ENCODE measurements at regions not wholly inside any gene's neighbourhood (a gene's known extent, or its start where the extent isn't known, plus 50 kb on each side); places are given as distances from the start of the nearest gene placed in this dataset.

- FAIRE-seq (no peak), DNase-seq (ENCODE audit: low read depth, low spot score) (no peak)
- dilution Hi-C loops (cut with MboI; ENCODE audit: extremely low pct_ligation_motif_present, low sequenced_read_pairs) = no loop called here
- H3K9me3 ChIP-seq (ENCODE audit: control insufficient read depth, low read depth, low read length) = peaks cover 2% of the 10 kb centered on the region
- H3K4me3 ChIP-seq (ENCODE audit: control insufficient read depth in 2 of 3, extremely low read depth in 1 of 3, insufficient read depth in 2 of 3, low read depth in 1 of 3, low read length in 3 of 3) = no peak overlapping the region
- H3K4me2 ChIP-seq (ENCODE audit: control insufficient read depth, extremely low read depth, insufficient read depth, low read depth, low read length) = no peak overlapping the region
- H4K20me1 ChIP-seq (ENCODE audit: control insufficient read depth, extremely low read depth, insufficient read depth, low read length) = no peaks in the 10 kb centered on the region
- TF ChIP-seq EZH2 (IDR thresholded peaks at IDR 0.05; ENCODE audit: low read length) = no peak
- TF ChIP-seq, protein P1, sequence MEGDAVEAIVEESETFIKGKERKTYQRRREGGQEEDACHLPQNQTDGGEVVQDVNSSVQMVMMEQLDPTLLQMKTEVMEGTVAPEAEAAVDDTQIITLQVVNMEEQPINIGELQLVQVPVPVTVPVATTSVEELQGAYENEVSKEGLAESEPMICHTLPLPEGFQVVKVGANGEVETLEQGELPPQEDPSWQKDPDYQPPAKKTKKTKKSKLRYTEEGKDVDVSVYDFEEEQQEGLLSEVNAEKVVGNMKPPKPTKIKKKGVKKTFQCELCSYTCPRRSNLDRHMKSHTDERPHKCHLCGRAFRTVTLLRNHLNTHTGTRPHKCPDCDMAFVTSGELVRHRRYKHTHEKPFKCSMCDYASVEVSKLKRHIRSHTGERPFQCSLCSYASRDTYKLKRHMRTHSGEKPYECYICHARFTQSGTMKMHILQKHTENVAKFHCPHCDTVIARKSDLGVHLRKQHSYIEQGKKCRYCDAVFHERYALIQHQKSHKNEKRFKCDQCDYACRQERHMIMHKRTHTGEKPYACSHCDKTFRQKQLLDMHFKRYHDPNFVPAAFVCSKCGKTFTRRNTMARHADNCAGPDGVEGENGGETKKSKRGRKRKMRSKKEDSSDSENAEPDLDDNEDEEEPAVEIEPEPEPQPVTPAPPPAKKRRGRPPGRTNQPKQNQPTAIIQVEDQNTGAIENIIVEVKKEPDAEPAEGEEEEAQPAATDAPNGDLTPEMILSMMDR (optimal IDR thresholded peaks at IDR 0.05 in 1 of 3, IDR thresholded peaks at IDR 0.05 in 1 of 3, conservative IDR thresholded peaks at IDR 0.05 in 1 of 3; ENCODE audit: extremely low read depth in 1 of 3, insufficient read depth in 2 of 3, low read length in 3 of 3) = no peak
- no peaks in the 10 kb centered on the region for H3K79me2 ChIP-seq (ENCODE audit: control insufficient read depth, insufficient read depth, low read length)
- no peaks in the 10 kb centered on the region for H3K9me1 ChIP-seq (ENCODE audit: control insufficient read depth, extremely low read depth, insufficient read depth, low read length)
- no peaks in the 10 kb centered on the region for H3K36me3 ChIP-seq (ENCODE audit: control insufficient read depth in 2 of 2, extremely low read depth in 1 of 2, insufficient read depth in 2 of 2, low read length in 2 of 2)
- H3K27me3 ChIP-seq (ENCODE audit: control insufficient read depth, extremely low read depth, insufficient read depth, low read length) = no peaks in the 10 kb centered on the region
- no peak overlapping the region for H2AFZ ChIP-seq (ENCODE audit: control insufficient read depth, low read length)
- H3K9ac ChIP-seq (ENCODE audit: control insufficient read depth, extremely low read depth, insufficient read depth, low read length) = no peak overlapping the region
- H3K4me1 ChIP-seq (ENCODE audit: control insufficient read depth, extremely low read depth, insufficient read depth, low read length) = no peaks in the 10 kb centered on the region
- no peak overlapping the region for H3K27ac ChIP-seq (ENCODE audit: control insufficient read depth, insufficient read depth, low read length)
Observed at GRCh38 chr14:27642251-27642866, 1044.5 kb upstream of the NOVA1 start.

- DNase-seq (ENCODE audit: low read depth, low spot score) = no peak
- no peaks in the 10 kb centered on the region for H3K9me3 ChIP-seq (ENCODE audit: control insufficient read depth, low read depth, low read length)
- dilution Hi-C loops (cut with MboI; ENCODE audit: extremely low pct_ligation_motif_present, low sequenced_read_pairs) = no loop called here
Observed at GRCh38 chr14:27660683-27661082, 1062.8 kb upstream of the NOVA1 start.

More at GRCh38 chr14:27660683-27661082, 1062.8 kb upstream of the NOVA1 start:
- H3K4me2 ChIP-seq (ENCODE audit: control insufficient read depth, extremely low read depth, insufficient read depth, low read depth, low read length) = no peak overlapping the region
- no peak for TF ChIP-seq EZH2 (IDR thresholded peaks at IDR 0.05; ENCODE audit: low read length)
- TF ChIP-seq, protein P1 (optimal IDR thresholded peaks at IDR 0.05 in 1 of 3, IDR thresholded peaks at IDR 0.05 in 1 of 3, conservative IDR thresholded peaks at IDR 0.05 in 1 of 3; ENCODE audit: extremely low read depth in 1 of 3, insufficient read depth in 2 of 3, low read length in 3 of 3) = no peak
- no peak for FAIRE-seq
- no peaks in the 10 kb centered on the region for H3K4me1 ChIP-seq (ENCODE audit: control insufficient read depth, extremely low read depth, insufficient read depth, low read length)
- H3K36me3 ChIP-seq (ENCODE audit: control insufficient read depth in 2 of 2, extremely low read depth in 1 of 2, insufficient read depth in 2 of 2, low read length in 2 of 2) = no peaks in the 10 kb centered on the region
- H3K9me1 ChIP-seq (ENCODE audit: control insufficient read depth, extremely low read depth, insufficient read depth, low read length) = no peaks in the 10 kb centered on the region
- no peak overlapping the region for H3K27ac ChIP-seq (ENCODE audit: control insufficient read depth, insufficient read depth, low read length)
- no peaks in the 10 kb centered on the region for H3K27me3 ChIP-seq (ENCODE audit: control insufficient read depth, extremely low read depth, insufficient read depth, low read length)
- no peaks in the 10 kb centered on the region for H3K79me2 ChIP-seq (ENCODE audit: control insufficient read depth, insufficient read depth, low read length)
- no peak overlapping the region for H2AFZ ChIP-seq (ENCODE audit: control insufficient read depth, low read length)
- H3K9ac ChIP-seq (ENCODE audit: control insufficient read depth, extremely low read depth, insufficient read depth, low read length) = no peak overlapping the region
- H4K20me1 ChIP-seq (ENCODE audit: control insufficient read depth, extremely low read depth, insufficient read depth, low read length) = no peaks in the 10 kb centered on the region
- H3K4me3 ChIP-seq (ENCODE audit: control insufficient read depth in 2 of 3, extremely low read depth in 1 of 3, insufficient read depth in 2 of 3, low read depth in 1 of 3, low read length in 3 of 3) = no peak overlapping the region

All from keratinocyte (primary cell).